PC-9 (cell line): ENCODE measurements at regions not wholly inside any gene's neighbourhood (a gene's known extent, or its start where the extent isn't known, plus 50 kb on each side); places are given as distances from the start of the nearest gene placed in this dataset.

ENCODE experiments used
- BruUV-seq: library from RNA; stranded (reverse); fragments of 400-500 nt; replicated peaks from 2 replicates; lab custom pipeline; 2021; lab: Mats Ljungman, UMichigan
- CTCF ChIA-PET: fragments of 300-600 bp; sonication (Branson Sonifier 250); formaldehyde crosslinking; loops from one replicate; lab custom pipeline; 2022; ENCODE audit warnings: antibody characterized with exemption; lab: Charles Lee
- POLR2A ChIA-PET: fragments of 300-600 bp; sonication (Branson Sonifier 250); formaldehyde crosslinking; loops from one replicate; lab custom pipeline; 2022; ENCODE audit warnings: antibody characterized with exemption; ENCODE audit not compliant: unreplicated experiment; lab: Charles Lee
- DNase-seq, 2 experiments: peaks; one replicate each; pipeline versions ENCODE4 v3.0.0 to v3.0.0-alpha.2; 2015 to 2022; ENCODE audit warnings: mixed read lengths in 1 of 2
- H2AFZ ChIP-seq: fragments of 200-600 bp; sonication (generic); 2 replicates; pipeline ENCODE4 v1.8.1; 2017; ENCODE audit warnings: antibody characterized with exemption
- H3F3A ChIP-seq: fragments of 200-600 bp; sonication (generic); 2 replicates; pipeline ENCODE4 v1.8.1; 2017; ENCODE audit warnings: antibody characterized with exemption, mild to moderate bottlenecking, low read depth; ENCODE audit not compliant: insufficient read depth
- H3K27ac ChIP-seq: fragments of 200-600 bp; sonication (generic); 2 replicates; pipeline ENCODE4 v1.6.1; 2016; ENCODE audit warnings: mixed run types
- H3K27me3 ChIP-seq: fragments of 200-600 bp; sonication (generic); 2 replicates; pipeline ENCODE4 v1.6.1; 2016; ENCODE audit warnings: low read depth, mixed run types; ENCODE audit not compliant: insufficient read depth
- H3K36me3 ChIP-seq: fragments of 200-600 bp; sonication (generic); 2 replicates; pipeline ENCODE4 v1.6.1; 2016; ENCODE audit warnings: low read depth, mixed run types
- H3K4me1 ChIP-seq: fragments of 200-600 bp; sonication (generic); replicated peaks from 2 replicates; pipeline ENCODE4 v1.6.1; 2016; ENCODE audit warnings: mixed run types; ENCODE audit not compliant: insufficient read depth
- H3K4me2 ChIP-seq: fragments of 200-600 bp; sonication (generic); 2 replicates; pipeline ENCODE4 v1.6.1; 2017; ENCODE audit warnings: mixed run types
- H3K4me3 ChIP-seq: fragments of 200-600 bp; sonication (generic); 2 replicates; pipeline ENCODE4 v1.6.1; 2016; ENCODE audit warnings: mixed run types
- H3K79me2 ChIP-seq: fragments of 200-600 bp; sonication (generic); 2 replicates; pipeline ENCODE4 v1.6.1; 2017; ENCODE audit warnings: low read depth, mixed run types
- H3K9me2 ChIP-seq: fragments of 200-600 bp; sonication (generic); 2 replicates; pipeline ENCODE4 v1.8.1; 2017; ENCODE audit warnings: mild to moderate bottlenecking; ENCODE audit not compliant: insufficient read depth
- H3K9me3 ChIP-seq: fragments of 200-600 bp; sonication (generic); 2 replicates; pipeline ENCODE4 v1.8.1; 2016; ENCODE audit warnings: low read depth; ENCODE audit not compliant: insufficient read depth
- H4K20me1 ChIP-seq: fragments of 200-600 bp; sonication (generic); 2 replicates; pipeline ENCODE4 v1.8.1; 2017; ENCODE audit not compliant: insufficient read depth
- EZH2 ChIP-seq: fragments of 200-600 bp; sonication (generic); IDR thresholded peaks from 2 replicates; pipeline ENCODE4 v1.8.0; 2017; ENCODE audit warnings: antibody characterized with exemption, low read depth
- intact Hi-C: fragments of 100-400 bp; cut with micrococcal nuclease; formaldehyde crosslinking; loops from one replicate; pipeline ENCODE4 v1.10.0; 2022; ENCODE audit not compliant: unreplicated experiment
- TF ChIP-seq, protein P1 (sequence below): fragments of 200-600 bp; sonication (generic); conservative IDR thresholded peaks from 2 replicates; pipeline ENCODE4 v1.6.1; 2017; ENCODE audit warnings: mixed run types, antibody characterized with exemption, mild to moderate bottlenecking, moderate library complexity

GRCh38 chr21:41685511-41686149 is 81.2 kb downstream of the RIPK4 start:
- ChIA-PET CTCF (no interaction called here), POLR2A (interaction anchor here (0.7 kb wide), 1 partner anchor 83 kb away, joined by 31 read pairs; no protein-coding TSS in a partner anchor)
- H2AFZ ChIP-seq: no peak overlapping the region

DNA sequence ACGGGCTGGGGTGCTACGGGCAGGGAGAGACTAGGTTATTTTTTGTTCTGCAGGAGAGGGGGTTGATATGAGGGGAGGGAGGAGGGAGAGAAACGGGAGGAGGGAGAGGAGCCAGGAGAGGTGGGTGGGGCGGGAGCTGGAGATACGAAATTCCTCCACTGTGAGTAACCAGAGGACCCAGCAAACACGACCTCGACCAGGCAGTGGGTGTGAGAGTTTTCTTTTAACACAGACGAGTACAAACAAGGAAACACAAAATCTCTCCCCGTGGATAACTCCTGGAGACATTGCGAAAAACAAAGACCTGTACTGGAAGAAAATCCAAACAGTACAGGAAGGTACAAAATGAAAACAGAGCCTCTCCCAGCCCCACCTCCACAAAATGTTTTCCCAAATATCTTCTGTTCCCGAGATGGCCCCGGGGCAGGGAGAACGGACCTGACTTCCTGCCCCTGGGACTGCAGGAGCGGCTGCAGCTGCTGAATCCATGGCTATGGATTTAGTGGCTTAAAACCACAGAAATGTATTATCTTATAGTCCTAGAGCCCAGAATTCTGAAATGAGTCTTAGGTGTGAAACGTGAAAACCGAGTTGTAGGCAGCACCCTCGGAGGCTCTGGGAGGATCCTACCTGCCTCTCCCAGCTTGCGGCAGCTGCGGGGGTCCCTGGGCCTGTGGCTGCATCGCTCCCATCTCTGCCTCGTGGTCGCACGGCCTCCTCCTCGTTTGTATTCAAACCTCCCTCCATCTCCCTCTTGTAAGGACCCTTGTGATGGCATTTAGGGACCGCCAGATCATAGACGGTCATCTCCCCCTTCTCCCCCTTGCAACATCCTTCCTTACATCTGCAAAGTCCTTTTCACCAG is 82.2 kb downstream of the RIPK4 start:
- peaks cover 33% of the 10 kb centered on the region for H3K79me2 ChIP-seq
- peak overlapping the region; percentile 99 for H3K27ac ChIP-seq
- H2AFZ ChIP-seq: no peak overlapping the region
- no peaks in the 10 kb centered on the region for H4K20me1 ChIP-seq
- ChIA-PET POLR2A (interaction anchor here (0.6 to 0.7 kb wide), 2 partner anchors 20 to 84 kb away, joined by 4 to 31 read pairs; no protein-coding TSS in a partner anchor), CTCF (no interaction called here)
- DNase-seq: peak; percentile 69 to 92
- H3K36me3 ChIP-seq: no peaks in the 10 kb centered on the region
- peaks cover 75% of the 10 kb centered on the region for H3F3A ChIP-seq
- peak overlapping the region; percentile 73 for H3K4me2 ChIP-seq
- H3K4me3 ChIP-seq: peak overlapping the region; percentile 7; the same call in 1 of the 2 replicates
- H3K4me1 ChIP-seq: peaks cover 77% of the 10 kb centered on the region
- no peak for TF ChIP-seq EZH2
- TF ChIP-seq, protein P1, sequence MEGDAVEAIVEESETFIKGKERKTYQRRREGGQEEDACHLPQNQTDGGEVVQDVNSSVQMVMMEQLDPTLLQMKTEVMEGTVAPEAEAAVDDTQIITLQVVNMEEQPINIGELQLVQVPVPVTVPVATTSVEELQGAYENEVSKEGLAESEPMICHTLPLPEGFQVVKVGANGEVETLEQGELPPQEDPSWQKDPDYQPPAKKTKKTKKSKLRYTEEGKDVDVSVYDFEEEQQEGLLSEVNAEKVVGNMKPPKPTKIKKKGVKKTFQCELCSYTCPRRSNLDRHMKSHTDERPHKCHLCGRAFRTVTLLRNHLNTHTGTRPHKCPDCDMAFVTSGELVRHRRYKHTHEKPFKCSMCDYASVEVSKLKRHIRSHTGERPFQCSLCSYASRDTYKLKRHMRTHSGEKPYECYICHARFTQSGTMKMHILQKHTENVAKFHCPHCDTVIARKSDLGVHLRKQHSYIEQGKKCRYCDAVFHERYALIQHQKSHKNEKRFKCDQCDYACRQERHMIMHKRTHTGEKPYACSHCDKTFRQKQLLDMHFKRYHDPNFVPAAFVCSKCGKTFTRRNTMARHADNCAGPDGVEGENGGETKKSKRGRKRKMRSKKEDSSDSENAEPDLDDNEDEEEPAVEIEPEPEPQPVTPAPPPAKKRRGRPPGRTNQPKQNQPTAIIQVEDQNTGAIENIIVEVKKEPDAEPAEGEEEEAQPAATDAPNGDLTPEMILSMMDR: no peak
- H3K9me2 ChIP-seq: no peaks in the 10 kb centered on the region
- no peaks in the 10 kb centered on the region for H3K27me3 ChIP-seq
- H3K9me3 ChIP-seq: no peaks in the 10 kb centered on the region
- BruUV-seq: no TSS peak
- intact Hi-C loops: loop anchor here (1.0 to 5.0 kb wide), 5 partner anchors 23 to 768 kb away; no protein-coding TSS in a partner anchor

More at GRCh38 chr21:41685511-41686149, 81.2 kb downstream of the RIPK4 start:
- Histone ChIP-seq H4K20me1 (no peaks in the 10 kb centered on the region), H3K4me2 (peak overlapping the region; percentile 73), H3K79me2 (peaks cover 22% of the 10 kb centered on the region; the same call in 1 of the 2 replicates), H3K9me3 (no peaks in the 10 kb centered on the region), H3K4me3 (peak overlapping the region; percentile 7; the same call in 1 of the 2 replicates), H3K27me3 (no peaks in the 10 kb centered on the region), H3K9me2 (no peaks in the 10 kb centered on the region), H3K27ac (peak overlapping the region; percentile 99), H3K4me1 (peaks cover 77% of the 10 kb centered on the region), H3F3A (peaks cover 65% of the 10 kb centered on the region), H3K36me3 (no peaks in the 10 kb centered on the region)
- TF ChIP-seq, protein P1: no peak
- TF ChIP-seq EZH2: no peak
- DNase-seq: no peak
- intact Hi-C loops: no loop called here
- BruUV-seq: no TSS peak

DNA sequence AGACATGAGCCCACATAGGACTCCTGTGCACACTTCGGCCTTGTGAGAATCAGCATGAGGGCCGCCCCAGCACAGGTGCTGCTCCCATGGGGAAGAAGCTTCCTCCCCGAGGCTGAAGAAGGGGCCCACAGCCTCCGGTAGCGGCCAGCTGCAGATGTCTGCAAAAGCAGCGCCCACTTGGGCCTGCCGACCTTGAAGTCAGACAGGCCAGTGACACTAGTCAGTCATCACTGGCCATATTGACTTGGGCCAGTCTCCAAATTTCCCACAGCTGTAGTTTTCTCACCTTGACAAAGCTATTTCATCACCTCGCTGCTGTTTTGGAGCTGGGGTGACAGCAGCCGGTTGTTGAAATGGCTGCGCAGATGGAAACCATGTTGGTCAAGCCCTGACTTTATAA is 83.0 kb downstream of the RIPK4 start:
- H3F3A ChIP-seq: peaks cover 79% of the 10 kb centered on the region
- no TSS peak for BruUV-seq
- H3K27ac ChIP-seq: peak overlapping the region; percentile 99
- no peak overlapping the region for H3K4me3 ChIP-seq
- peak in 1 of 2 experiments; percentile 58 for DNase-seq
- H3K9me2 ChIP-seq: no peaks in the 10 kb centered on the region
- H3K27me3 ChIP-seq: no peaks in the 10 kb centered on the region
- no peaks in the 10 kb centered on the region for H3K9me3 ChIP-seq
- H3K4me2 ChIP-seq: peak overlapping the region; percentile 73
- peaks cover 37% of the 10 kb centered on the region for H3K79me2 ChIP-seq
- no peaks in the 10 kb centered on the region for H4K20me1 ChIP-seq
- H2AFZ ChIP-seq: no peak overlapping the region
- peaks cover 77% of the 10 kb centered on the region for H3K4me1 ChIP-seq
- TF ChIP-seq, protein P1: no peak
- no peak for TF ChIP-seq EZH2
- no peaks in the 10 kb centered on the region for H3K36me3 ChIP-seq
- intact Hi-C loops: loop anchor here (1.0 to 5.0 kb wide), 5 partner anchors 23 to 768 kb away; no protein-coding TSS in a partner anchor
- ChIA-PET POLR2A (interaction anchor here (0.6 to 0.7 kb wide), 3 partner anchors 71 to 484 kb away, joined by 4 to 8 read pairs (median 7); no protein-coding TSS in a partner anchor), CTCF (interaction anchor here (0.5 kb wide), 1 partner anchor 26 kb away, joined by 7 read pairs; no protein-coding TSS in a partner anchor)
